Ectodermal cell (in vitro differentiated cells): ENCODE measurements at regions not wholly inside any gene's neighbourhood (a gene's known extent, or its start where the extent isn't known, plus 50 kb on each side); places are given as distances from the start of the nearest gene placed in this dataset.

Experiments used
- H3K27ac ChIP-seq: 2 replicates; pipeline ENCODE4 v1.7.0; 2013; ENCODE audit warnings: mild to moderate bottlenecking, low read depth, low read length; ENCODE audit not compliant: insufficient read depth, poor library complexity, severe bottlenecking
- H3K27me3 ChIP-seq: 2 replicates; pipeline ENCODE4 v1.7.0; 2013; ENCODE audit warnings: mild to moderate bottlenecking, low read length; ENCODE audit not compliant: insufficient read depth, control insufficient read depth, poor library complexity, severe bottlenecking
- H3K36me3 ChIP-seq: one replicate; pipeline ENCODE4 v1.7.0; 2013; ENCODE audit warnings: low read length; ENCODE audit not compliant: control insufficient read depth, insufficient read depth
- H3K4me1 ChIP-seq: one replicate; pipeline ENCODE4 v1.7.0; 2013; ENCODE audit warnings: low read length; ENCODE audit not compliant: control insufficient read depth, insufficient read depth
- H3K4me3 ChIP-seq: 2 replicates; pipeline ENCODE4 v1.7.0; 2013; ENCODE audit warnings: low read depth, low read length, control low read depth; ENCODE audit not compliant: insufficient read depth
- H3K9me3 ChIP-seq: 2 replicates; pipeline ENCODE4 v1.7.0; 2013; ENCODE audit warnings: mild to moderate bottlenecking, low read length, moderate library complexity; ENCODE audit not compliant: control insufficient read depth
- WGBS, 2 experiments: methylation state at CpG; one replicate each; pipeline ENCODE4 v1.1.7; 2013; ENCODE audit warnings: missing lambda C conversion rate in 2 of 2; 5-methylcytosine and 5-hydroxymethylcytosine counted together

- H3K4me3 ChIP-seq, result no peak overlapping the region
- no peaks in the 10 kb centered on the region for H3K9me3 ChIP-seq
- H3K27me3 ChIP-seq, result no peaks in the 10 kb centered on the region
- H3K27ac ChIP-seq, result no peak overlapping the region
- no peaks in the 10 kb centered on the region for H3K4me1 ChIP-seq
- WGBS, 2 experiments, result 84 to 88% methylated on average over 4 of the region's 4 CpGs
- H3K36me3 ChIP-seq, result no peaks in the 10 kb centered on the region
Observed at GRCh38 chr12:125797421-125798175, 732.4 kb downstream of the AACS start.

GRCh38 chr12:125804660-125805059 lies 739.4 kb downstream of the AACS start:
- H3K9me3 ChIP-seq, result no peaks in the 10 kb centered on the region
- WGBS, 2 experiments, result 87 to 91% methylated on average over 7 of the region's 7 CpGs
- no peaks in the 10 kb centered on the region for H3K4me1 ChIP-seq

GRCh38 chr12:125824276-125824675 lies 759.0 kb downstream of the AACS start:
- Histone ChIP-seq H3K36me3 (no peaks in the 10 kb centered on the region), H3K4me3 (no peak overlapping the region), H3K27ac (no peak overlapping the region), H3K9me3 (no peaks in the 10 kb centered on the region), H3K4me1 (no peaks in the 10 kb centered on the region), H3K27me3 (no peaks in the 10 kb centered on the region)
- WGBS, 2 experiments, result 80 to 85% methylated on average over 2 of the region's 2 CpGs

More at GRCh38 chr12:125804660-125805059, 739.4 kb downstream of the AACS start:
- Histone ChIP-seq H3K4me3 (no peak overlapping the region), H3K27ac (no peak overlapping the region), H3K27me3 (no peaks in the 10 kb centered on the region), H3K36me3 (no peaks in the 10 kb centered on the region)

- Histone ChIP-seq H3K4me3 (no peak overlapping the region), H3K27ac (no peak overlapping the region), H3K36me3 (no peaks in the 10 kb centered on the region), H3K4me1 (no peaks in the 10 kb centered on the region), H3K27me3 (no peaks in the 10 kb centered on the region), H3K9me3 (no peaks in the 10 kb centered on the region)
- 80% methylated on average over 1 of the region's 2 CpGs; no CpG with 5 or more reads in 1 of the 2 experiments for WGBS, 2 experiments
Observed at GRCh38 chr12:125835852-125836251, 770.6 kb downstream of the AACS start.

- WGBS, 2 experiments, result 75 to 82% methylated on average over 2 of the region's 2 CpGs
- Histone ChIP-seq H3K4me3 (no peak overlapping the region), H3K27me3 (no peaks in the 10 kb centered on the region), H3K27ac (no peak overlapping the region), H3K9me3 (no peaks in the 10 kb centered on the region), H3K36me3 (no peaks in the 10 kb centered on the region), H3K4me1 (no peaks in the 10 kb centered on the region)
Observed at GRCh38 chr12:125836647-125837046, 771.4 kb downstream of the AACS start.

- WGBS, 2 experiments, result 87 to 88% methylated on average over 7 of the region's 7 CpGs
- Histone ChIP-seq H3K27ac (no peak overlapping the region), H3K4me1 (no peaks in the 10 kb centered on the region)
Observed at GRCh38 chr12:125841332-125841731, 776.1 kb downstream of the AACS start.

GRCh38 chr12:125852116-125852515 lies 786.9 kb downstream of the AACS start:
- no peaks in the 10 kb centered on the region for H3K36me3 ChIP-seq
- no peaks in the 10 kb centered on the region for H3K4me1 ChIP-seq
- H3K9me3 ChIP-seq, result no peaks in the 10 kb centered on the region
- H3K27me3 ChIP-seq, result no peaks in the 10 kb centered on the region
- no peak overlapping the region for H3K4me3 ChIP-seq
- H3K27ac ChIP-seq, result no peak overlapping the region
- 78 to 80% methylated on average over 5 of the region's 5 CpGs for WGBS, 2 experiments

More at GRCh38 chr12:125841332-125841731, 776.1 kb downstream of the AACS start:
- Histone ChIP-seq H3K36me3 (no peaks in the 10 kb centered on the region), H3K27me3 (no peaks in the 10 kb centered on the region), H3K4me3 (no peak overlapping the region), H3K9me3 (no peaks in the 10 kb centered on the region)

- Histone ChIP-seq H3K4me3 (no peak overlapping the region), H3K9me3 (no peaks in the 10 kb centered on the region), H3K27me3 (no peaks in the 10 kb centered on the region), H3K27ac (no peak overlapping the region), H3K36me3 (no peaks in the 10 kb centered on the region), H3K4me1 (no peaks in the 10 kb centered on the region)
- WGBS, 2 experiments, result 96% methylated on average over 2 of the region's 2 CpGs
Observed at GRCh38 chr12:125852679-125853078, 787.4 kb downstream of the AACS start.

GRCh38 chr12:125853670-125854069 lies 788.4 kb downstream of the AACS start:
- Histone ChIP-seq H3K27me3 (no peaks in the 10 kb centered on the region), H3K9me3 (no peaks in the 10 kb centered on the region), H3K27ac (no peak overlapping the region), H3K4me1 (no peaks in the 10 kb centered on the region), H3K36me3 (no peaks in the 10 kb centered on the region), H3K4me3 (no peak overlapping the region)
- WGBS, 2 experiments, result 72 to 88% methylated on average over 1 of the region's 1 CpG

GRCh38 chr12:125856366-125856765 lies 791.1 kb downstream of the AACS start:
- H3K27ac ChIP-seq, result no peak overlapping the region
- no peaks in the 10 kb centered on the region for H3K27me3 ChIP-seq
- H3K4me3 ChIP-seq, result no peak overlapping the region
- WGBS, 2 experiments, result 66 to 67% methylated on average over 3 of the region's 3 CpGs
- no peaks in the 10 kb centered on the region for H3K4me1 ChIP-seq
- H3K9me3 ChIP-seq, result no peaks in the 10 kb centered on the region
- H3K36me3 ChIP-seq, result no peaks in the 10 kb centered on the region
